ENCODE measurements at regions not wholly inside any gene's neighbourhood (a gene's known extent, or its start where the extent isn't known, plus 50 kb on each side); places are given as distances from the start of the nearest gene placed in this dataset.
A peak's percentile ranks its signal among the peaks of the same experiment; 100 is the strongest.

- no peak overlapping the region for H3K4me3 ChIP-seq (ENCODE audit: low read depth, low read length)
- DNase-seq (ENCODE audit: low read depth): no peak
Measured at GRCh38 chr7:16241017-16241416, 180.3 kb downstream of the CRPPA start.

GRCh38 chr7:16236381-16236780 is 185.0 kb downstream of the CRPPA start:
- DNase-seq (ENCODE audit: low read depth): no peak
- H3K4me3 ChIP-seq (ENCODE audit: low read depth, low read length): no peak overlapping the region

GRCh38 chr7:16235147-16236114 is 185.9 kb downstream of the CRPPA start:
- no peak overlapping the region for H3K4me3 ChIP-seq (ENCODE audit: low read depth, low read length)
- DNase-seq (ENCODE audit: low read depth): no peak

GRCh38 chr7:16234493-16235146 is 186.7 kb downstream of the CRPPA start:
- H3K4me3 ChIP-seq (ENCODE audit: low read depth, low read length): no peak overlapping the region
- no peak for DNase-seq (ENCODE audit: low read depth)

- no peak for DNase-seq (ENCODE audit: low read depth)
- H3K4me3 ChIP-seq (ENCODE audit: low read depth, low read length): no peak overlapping the region
Measured at GRCh38 chr7:16233517-16233916, 187.8 kb downstream of the CRPPA start.

- H3K4me3 ChIP-seq (ENCODE audit: low read depth, low read length): no peak overlapping the region
- no peak for DNase-seq (ENCODE audit: low read depth)
Measured at GRCh38 chr7:16232273-16232672, 189.1 kb downstream of the CRPPA start.

GRCh38 chr7:16223963-16224707 is 197.2 kb downstream of the CRPPA start:
- no peak for DNase-seq (ENCODE audit: low read depth)
- no peak overlapping the region for H3K4me3 ChIP-seq (ENCODE audit: low read depth, low read length)

GRCh38 chr7:16212610-16213009 is 208.7 kb downstream of the CRPPA start:
- no peak for DNase-seq (ENCODE audit: low read depth)
- no peak overlapping the region for H3K4me3 ChIP-seq (ENCODE audit: low read depth, low read length)

GRCh38 chr7:16212032-16212431 is 209.3 kb downstream of the CRPPA start:
- no peak overlapping the region for H3K4me3 ChIP-seq (ENCODE audit: low read depth, low read length)
- DNase-seq (ENCODE audit: low read depth): no peak

GRCh38 chr7:16211402-16211925 is 209.9 kb downstream of the CRPPA start:
- no peak overlapping the region for H3K4me3 ChIP-seq (ENCODE audit: low read depth, low read length)
- no peak for DNase-seq (ENCODE audit: low read depth)

- no peak overlapping the region for H3K4me3 ChIP-seq (ENCODE audit: low read depth, low read length)
- DNase-seq (ENCODE audit: low read depth): no peak
Measured at GRCh38 chr7:16210171-16210570, 211.2 kb downstream of the CRPPA start.

- H3K4me3 ChIP-seq (ENCODE audit: low read depth, low read length): no peak overlapping the region
Measured at GRCh38 chr7:16207321-16207720, 214.0 kb downstream of the CRPPA start.

GRCh38 chr7:16205466-16205865 is 215.9 kb downstream of the CRPPA start:
- DNase-seq (ENCODE audit: low read depth): no peak
- H3K4me3 ChIP-seq (ENCODE audit: low read depth, low read length): no peak overlapping the region

More at GRCh38 chr7:16207321-16207720, 214.0 kb downstream of the CRPPA start:
- no peak for DNase-seq (ENCODE audit: low read depth)

- no peak for DNase-seq (ENCODE audit: low read depth)
- no peak overlapping the region for H3K4me3 ChIP-seq (ENCODE audit: low read depth, low read length)
Measured at GRCh38 chr7:16204953-16205352, 216.4 kb downstream of the CRPPA start.

- no peak overlapping the region for H3K4me3 ChIP-seq (ENCODE audit: low read depth, low read length)
- no peak for DNase-seq (ENCODE audit: low read depth)
Measured at GRCh38 chr7:16203065-16203464, 218.3 kb downstream of the CRPPA start.

- no peak overlapping the region for H3K4me3 ChIP-seq (ENCODE audit: low read depth, low read length)
- no peak for DNase-seq (ENCODE audit: low read depth)
Measured at GRCh38 chr7:16202303-16202702, 219.0 kb downstream of the CRPPA start.

- DNase-seq (ENCODE audit: low read depth): no peak
- no peak overlapping the region for H3K4me3 ChIP-seq (ENCODE audit: low read depth, low read length)
Measured at GRCh38 chr7:16200591-16200990, 220.7 kb downstream of the CRPPA start.

- DNase-seq (ENCODE audit: low read depth): no peak
- no peak overlapping the region for H3K4me3 ChIP-seq (ENCODE audit: low read depth, low read length)
Measured at GRCh38 chr7:16193631-16194030, 227.7 kb downstream of the CRPPA start.

- peak; percentile 40 for DNase-seq (ENCODE audit: low read depth)
- H3K4me3 ChIP-seq (ENCODE audit: low read depth, low read length): no peak overlapping the region
Measured at GRCh38 chr7:16189026-16189715, 232.2 kb downstream of the CRPPA start.

All from skeletal muscle cell (primary cell).